ENCODE measurements at regions not wholly inside any gene's neighbourhood (a gene's known extent, or its start where the extent isn't known, plus 50 kb on each side); places are given as distances from the start of the nearest gene placed in this dataset.

- DNase-seq (ENCODE audit: low read depth in 1 of 2, low spot score in 1 of 2) = no peak
- no peak overlapping the region for H3K4me3 ChIP-seq (replicated peaks; ENCODE audit: insufficient read depth, low read length)
- no peaks in the 10 kb centered on the region for H3K27me3 ChIP-seq (ENCODE audit: insufficient read depth, poor library complexity, severe bottlenecking)
- no peak overlapping the region for H3K27ac ChIP-seq (replicated peaks)
- TF ChIP-seq REST (IDR thresholded peaks at IDR 0.05; ENCODE audit: insufficient replicate concordance, low read depth) = no peak
- no peak for TF ChIP-seq POLR2AphosphoS5 (IDR thresholded peaks at IDR 0.05; ENCODE audit: low read depth)
- no peak for TF ChIP-seq CTCF (IDR thresholded peaks at IDR 0.05; ENCODE audit: insufficient read depth, low read length)
- no peak for TF ChIP-seq GABPA (IDR thresholded peaks at IDR 0.05; ENCODE audit: low read depth)
- TF ChIP-seq SPI1 (IDR thresholded peaks at IDR 0.05; ENCODE audit: borderline replicate concordance, low read depth) = no peak
Observed at GRCh38 chr6:119896806-119897205, 547.2 kb upstream of the MAN1A1 start.

- Histone ChIP-seq H3K27ac (replicated peaks) (no peak overlapping the region), H3K27me3 (ENCODE audit: insufficient read depth, poor library complexity, severe bottlenecking) (no peaks in the 10 kb centered on the region), H3K4me3 (replicated peaks; ENCODE audit: insufficient read depth, low read length) (no peak overlapping the region)
- DNase-seq (ENCODE audit: low read depth in 1 of 2, low spot score in 1 of 2) = no peak
- TF ChIP-seq GABPA (IDR thresholded peaks at IDR 0.05; ENCODE audit: low read depth) (no peak), SPI1 (IDR thresholded peaks at IDR 0.05; ENCODE audit: borderline replicate concordance, low read depth) (no peak), POLR2AphosphoS5 (IDR thresholded peaks at IDR 0.05; ENCODE audit: low read depth) (no peak), CTCF (IDR thresholded peaks at IDR 0.05; ENCODE audit: insufficient read depth, low read length) (no peak), REST (IDR thresholded peaks at IDR 0.05; ENCODE audit: insufficient replicate concordance, low read depth) (no peak)
Observed at GRCh38 chr6:119895626-119896025, 546.1 kb upstream of the MAN1A1 start.

GRCh38 chr6:119894811-119895210, 545.2 kb upstream of the MAN1A1 start:
- TF ChIP-seq GABPA (IDR thresholded peaks at IDR 0.05; ENCODE audit: low read depth) (no peak), REST (IDR thresholded peaks at IDR 0.05; ENCODE audit: insufficient replicate concordance, low read depth) (no peak), SPI1 (IDR thresholded peaks at IDR 0.05; ENCODE audit: borderline replicate concordance, low read depth) (no peak), CTCF (IDR thresholded peaks at IDR 0.05; ENCODE audit: insufficient read depth, low read length) (no peak), POLR2AphosphoS5 (IDR thresholded peaks at IDR 0.05; ENCODE audit: low read depth) (no peak)
- Histone ChIP-seq H3K27me3 (ENCODE audit: insufficient read depth, poor library complexity, severe bottlenecking) (no peaks in the 10 kb centered on the region), H3K4me3 (replicated peaks; ENCODE audit: insufficient read depth, low read length) (no peak overlapping the region), H3K27ac (replicated peaks) (no peak overlapping the region)
- DNase-seq (ENCODE audit: low read depth in 1 of 2, low spot score in 1 of 2) = no peak

Measured in HL-60 (cell line).